Mucosa of rectum (tissue), 2 donors: ENCODE measurements at regions not wholly inside any gene's neighbourhood (a gene's known extent, or its start where the extent isn't known, plus 50 kb on each side); places are given as distances from the start of the nearest gene placed in this dataset.

Experiments used
- H3K27ac ChIP-seq, 2 donors: one replicate each; pipeline ENCODE4 v1.7.0; 2013; ENCODE audit warnings: inconsistent platforms in 2 of 2, low read depth in 2 of 2, low read length in 2 of 2
- H3K27me3 ChIP-seq, 2 donors: one replicate each; pipeline ENCODE4 v1.7.0; 2013; ENCODE audit warnings: low read length in 2 of 2; ENCODE audit not compliant: control insufficient read depth in 2 of 2, insufficient read depth in 2 of 2
- H3K36me3 ChIP-seq, 2 donors: one replicate each; pipeline ENCODE4 v1.7.0; 2013; ENCODE audit warnings: low read length in 2 of 2; ENCODE audit not compliant: control insufficient read depth in 2 of 2, insufficient read depth in 2 of 2
- H3K4me1 ChIP-seq, 2 donors: one replicate each; pipeline ENCODE4 v1.7.0; 2013; ENCODE audit warnings: low read length in 2 of 2, mild to moderate bottlenecking in 1 of 2; ENCODE audit not compliant: control insufficient read depth in 2 of 2, insufficient read depth in 2 of 2
- H3K4me3 ChIP-seq, 2 donors: one replicate each; pipeline ENCODE4 v1.7.0; 2013; ENCODE audit warnings: low read length in 2 of 2
- H3K9ac ChIP-seq, 2 donors: one replicate each; pipeline ENCODE4 v1.7.0; 2013; ENCODE audit warnings: low read length in 2 of 2, low read depth in 1 of 2, mild to moderate bottlenecking in 1 of 2
- H3K9me3 ChIP-seq, 2 donors: one replicate each; pipeline ENCODE4 v1.7.0; 2013; ENCODE audit warnings: low read length in 2 of 2; ENCODE audit not compliant: control insufficient read depth in 2 of 2
- donor health status: healthy.
- donor health status: Normal muscosa, but diverticular disease.

- no peak overlapping the region for H3K27ac ChIP-seq
- no peak overlapping the region for H3K9ac ChIP-seq
- H3K9me3 ChIP-seq, result no peaks in the 10 kb centered on the region
- no peak overlapping the region for H3K4me3 ChIP-seq
- H3K36me3 ChIP-seq, result no peaks in the 10 kb centered on the region
- H3K27me3 ChIP-seq, result no peaks in the 10 kb centered on the region
- no peaks in the 10 kb centered on the region for H3K4me1 ChIP-seq
These were observed 654.6 kb downstream of the ELAVL2 start for GRCh38 chr9:23171479-23171878.

- no peaks in the 10 kb centered on the region for H3K36me3 ChIP-seq
- no peaks in the 10 kb centered on the region for H3K27me3 ChIP-seq
- H3K4me1 ChIP-seq, result no peaks in the 10 kb centered on the region
- H3K27ac ChIP-seq, result no peak overlapping the region
- no peak overlapping the region for H3K4me3 ChIP-seq
- no peak overlapping the region for H3K9ac ChIP-seq
- no peaks in the 10 kb centered on the region for H3K9me3 ChIP-seq
These were observed 653.8 kb downstream of the ELAVL2 start for GRCh38 chr9:23172206-23172605.

- no peaks in the 10 kb centered on the region for H3K9me3 ChIP-seq
- H3K9ac ChIP-seq, result no peak overlapping the region
- H3K36me3 ChIP-seq, result no peaks in the 10 kb centered on the region
- no peak overlapping the region for H3K4me3 ChIP-seq
- H3K4me1 ChIP-seq, result no peaks in the 10 kb centered on the region
- H3K27me3 ChIP-seq, result no peaks in the 10 kb centered on the region
- H3K27ac ChIP-seq, result no peak overlapping the region
These were observed 652.9 kb downstream of the ELAVL2 start for GRCh38 chr9:23172979-23173637.

- Histone ChIP-seq H3K4me3 (no peak overlapping the region), H3K9ac (no peak overlapping the region), H3K9me3 (no peaks in the 10 kb centered on the region), H3K27ac (no peak overlapping the region), H3K27me3 (no peaks in the 10 kb centered on the region), H3K4me1 (no peaks in the 10 kb centered on the region), H3K36me3 (no peaks in the 10 kb centered on the region)
These were observed 631.8 kb downstream of the ELAVL2 start for GRCh38 chr9:23194281-23194680.

- H3K9ac ChIP-seq, result no peak overlapping the region
- no peaks in the 10 kb centered on the region for H3K36me3 ChIP-seq
- H3K4me1 ChIP-seq, result no peaks in the 10 kb centered on the region
- H3K27ac ChIP-seq, result no peak overlapping the region
- H3K27me3 ChIP-seq, result no peaks in the 10 kb centered on the region
- no peak overlapping the region for H3K4me3 ChIP-seq
- no peaks in the 10 kb centered on the region for H3K9me3 ChIP-seq
These were observed 610.4 kb downstream of the ELAVL2 start for GRCh38 chr9:23215688-23216087.

GRCh38 chr9:23219471-23219870 lies 606.6 kb downstream of the ELAVL2 start:
- no peak overlapping the region for H3K9ac ChIP-seq
- no peaks in the 10 kb centered on the region for H3K36me3 ChIP-seq
- H3K27ac ChIP-seq, result no peak overlapping the region
- no peaks in the 10 kb centered on the region for H3K4me1 ChIP-seq
- no peaks in the 10 kb centered on the region for H3K27me3 ChIP-seq
- no peaks in the 10 kb centered on the region for H3K9me3 ChIP-seq
- no peak overlapping the region for H3K4me3 ChIP-seq

GRCh38 chr9:23220171-23220570 lies 605.9 kb downstream of the ELAVL2 start:
- H3K4me3 ChIP-seq, result no peak overlapping the region
- no peaks in the 10 kb centered on the region for H3K4me1 ChIP-seq
- no peak overlapping the region for H3K9ac ChIP-seq
- H3K9me3 ChIP-seq, result no peaks in the 10 kb centered on the region
- no peaks in the 10 kb centered on the region for H3K36me3 ChIP-seq
- no peak overlapping the region for H3K27ac ChIP-seq
- no peaks in the 10 kb centered on the region for H3K27me3 ChIP-seq

GRCh38 chr9:23220957-23221356 lies 605.1 kb downstream of the ELAVL2 start:
- Histone ChIP-seq H3K9me3 (no peaks in the 10 kb centered on the region), H3K27ac (no peak overlapping the region), H3K4me3 (no peak overlapping the region), H3K27me3 (no peaks in the 10 kb centered on the region), H3K4me1 (no peaks in the 10 kb centered on the region), H3K36me3 (no peaks in the 10 kb centered on the region), H3K9ac (no peak overlapping the region)

- no peaks in the 10 kb centered on the region for H3K36me3 ChIP-seq
- no peak overlapping the region for H3K9ac ChIP-seq
- H3K27ac ChIP-seq, result no peak overlapping the region
- no peaks in the 10 kb centered on the region for H3K4me1 ChIP-seq
- H3K9me3 ChIP-seq, result peaks cover 0 to 1% of the 10 kb centered on the region in 2 donors
- no peaks in the 10 kb centered on the region for H3K27me3 ChIP-seq
- H3K4me3 ChIP-seq, result no peak overlapping the region
These were observed 596.1 kb downstream of the ELAVL2 start for GRCh38 chr9:23229890-23230317.

- H3K9me3 ChIP-seq, result no peaks in the 10 kb centered on the region
- no peak overlapping the region for H3K4me3 ChIP-seq
- H3K27me3 ChIP-seq, result no peaks in the 10 kb centered on the region
- H3K4me1 ChIP-seq, result no peaks in the 10 kb centered on the region
- H3K9ac ChIP-seq, result no peak overlapping the region
- H3K36me3 ChIP-seq, result no peaks in the 10 kb centered on the region
- H3K27ac ChIP-seq, result no peak overlapping the region
These were observed 593.2 kb downstream of the ELAVL2 start for GRCh38 chr9:23232831-23233230.

GRCh38 chr9:23243523-23243922 lies 582.5 kb downstream of the ELAVL2 start:
- no peaks in the 10 kb centered on the region for H3K36me3 ChIP-seq
- H3K4me1 ChIP-seq, result no peaks in the 10 kb centered on the region
- no peaks in the 10 kb centered on the region for H3K9me3 ChIP-seq
- H3K27me3 ChIP-seq, result no peaks in the 10 kb centered on the region
- no peak overlapping the region for H3K9ac ChIP-seq
- no peak overlapping the region for H3K4me3 ChIP-seq
- no peak overlapping the region for H3K27ac ChIP-seq
